HEK293 (cell line): ENCODE measurements at regions not wholly inside any gene's neighbourhood (a gene's known extent, or its start where the extent isn't known, plus 50 kb on each side); places are given as distances from the start of the nearest gene placed in this dataset.

Source experiments
- AEBP2 ChIP-seq: fragments of 450-650 bp; formaldehyde crosslinking; IDR thresholded peaks from 2 replicates; pipeline ENCODE4 v1.5.1; 2016; ENCODE audit warnings: missing biosample characterization, missing genetic modification characterization, borderline replicate concordance
- CTCF ChIP-seq: fragments of 450-650 bp; formaldehyde crosslinking; IDR thresholded peaks from 2 replicates; pipeline ENCODE4 v1.5.1; 2016; ENCODE audit warnings: missing biosample characterization, missing genetic modification characterization
- GLI4 ChIP-seq: fragments of 450-650 bp; formaldehyde crosslinking; IDR thresholded peaks from 2 replicates; pipeline ENCODE4 v1.5.1; 2016; ENCODE audit warnings: missing biosample characterization, missing genetic modification characterization
- PBX3 ChIP-seq: sonication (generic); formaldehyde crosslinking; IDR thresholded peaks from 2 replicates; pipeline ENCODE4 v1.8.1; 2022; ENCODE audit warnings: mild to moderate bottlenecking, moderate library complexity, missing genetic modification reagents
- REST ChIP-seq: fragments of 450-650 bp; formaldehyde crosslinking; IDR thresholded peaks from 2 replicates; pipeline ENCODE4 v1.5.1; 2016; ENCODE audit warnings: missing biosample characterization, missing genetic modification characterization
- ZBTB1 ChIP-seq: fragments of 450-650 bp; formaldehyde crosslinking; IDR thresholded peaks from 2 replicates; pipeline ENCODE4 v1.5.1; 2016; ENCODE audit warnings: missing biosample characterization, missing genetic modification characterization
- ZBTB44 ChIP-seq: fragments of 450-650 bp; IDR thresholded peaks from 2 replicates; pipeline ENCODE4 v1.5.1; 2018; ENCODE audit warnings: missing biosample characterization, mild to moderate bottlenecking, missing genetic modification characterization
- ZNF157 ChIP-seq: fragments of 450-650 bp; formaldehyde crosslinking; IDR thresholded peaks from 2 replicates; pipeline ENCODE4 v1.5.1; 2016; ENCODE audit warnings: missing biosample characterization, missing genetic modification characterization
- ZNF18 ChIP-seq: fragments of 450-650 bp; formaldehyde crosslinking; IDR thresholded peaks from 2 replicates; pipeline ENCODE4 v1.5.1; 2016; ENCODE audit warnings: missing biosample characterization, missing genetic modification characterization
- ZNF221 ChIP-seq: fragments of 450-650 bp; formaldehyde crosslinking; IDR thresholded peaks from 2 replicates; pipeline ENCODE4 v1.5.1; 2017; ENCODE audit warnings: missing biosample characterization, missing genetic modification characterization, borderline replicate concordance
- ZNF274 ChIP-seq, 2 experiments: fragments of 200-500 bp in 1 of 2; fragments of 450-650 bp in 1 of 2; sonication (Bioruptor generic) in 1 of 2; formaldehyde crosslinking in 1 of 2; IDR thresholded peaks; 2 replicates each; pipeline versions ENCODE4 v1.5.1 to v1.6.1; 2014 to 2016; ENCODE audit warnings: borderline replicate concordance in 1 of 2, inconsistent platforms in 1 of 2, low read length in 1 of 2, missing biosample characterization in 1 of 2, missing genetic modification characterization in 1 of 2
- ZNF280D ChIP-seq: fragments of 450-650 bp; formaldehyde crosslinking; IDR thresholded peaks from 2 replicates; pipeline ENCODE4 v1.5.1; 2016; ENCODE audit warnings: missing biosample characterization, missing genetic modification characterization
- ZNF707 ChIP-seq: fragments of 450-650 bp; formaldehyde crosslinking; IDR thresholded peaks from 2 replicates; pipeline ENCODE4 v1.5.1; 2016; ENCODE audit warnings: missing biosample characterization, missing genetic modification characterization
- ZNF76 ChIP-seq: fragments of 450-650 bp; formaldehyde crosslinking; IDR thresholded peaks from 2 replicates; pipeline ENCODE4; 2016; ENCODE audit warnings: low read depth, missing biosample characterization, missing genetic modification characterization, borderline replicate concordance

GRCh38 chr7:114126095-114126494 lies 207.3 kb upstream of the PPP1R3A start:
- TF ChIP-seq ZBTB1 (tag by site-specific recombination) (no peak), ZNF274 (IDR thresholded peaks at IDR 0.05; ENCODE audit: low read length) (no peak), ZNF274 (tag by site-specific recombination; IDR thresholded peaks at IDR 0.05; ENCODE audit: borderline replicate concordance) (no peak), ZNF221 (tag by site-specific recombination) (no peak), CTCF (tag by site-specific recombination) (no peak), ZNF76 (tag by site-specific recombination) (no peak), AEBP2 (tag by site-specific recombination) (no peak), REST (tag by site-specific recombination) (no peak), ZNF707 (no peak), ZNF18 (tag by site-specific recombination) (no peak), ZNF157 (no peak), ZNF280D (tag by site-specific recombination) (no peak), GLI4 (tag by site-specific recombination) (no peak), PBX3 (CRISPR knock-in tag) (no peak), ZBTB44 (no peak)
